ENCODE measurements at regions not wholly inside any gene's neighbourhood (a gene's known extent, or its start where the extent isn't known, plus 50 kb on each side); places are given as distances from the start of the nearest gene placed in this dataset.
"Not testable (repeated sequence)": the region's sequence is repeated elsewhere in the genome, so short reads cannot be mapped to it uniquely, and the experiment has no call there.

DNA sequence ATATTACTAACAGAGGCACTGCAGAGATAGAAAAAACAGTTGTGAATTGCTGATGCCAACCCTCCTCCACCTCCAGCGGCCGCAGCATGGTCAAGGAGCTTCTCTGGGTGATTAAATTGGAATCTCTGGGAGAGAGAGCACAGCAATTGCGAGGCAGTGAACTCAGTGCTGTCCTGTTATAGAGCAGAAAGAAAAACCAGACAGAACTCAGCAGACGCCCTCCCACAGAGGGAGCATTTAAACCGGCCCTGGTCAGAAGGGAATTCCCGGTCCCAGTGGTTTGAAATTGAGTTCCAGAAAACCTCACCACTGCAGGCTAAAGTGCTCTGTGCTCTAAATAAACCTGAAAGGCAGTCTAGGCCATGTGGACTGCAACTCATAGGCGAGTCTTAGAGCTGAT is 175.4 kb downstream of the SQOR start:
- no peak for DNase-seq (ENCODE audit: low read depth)

DNA sequence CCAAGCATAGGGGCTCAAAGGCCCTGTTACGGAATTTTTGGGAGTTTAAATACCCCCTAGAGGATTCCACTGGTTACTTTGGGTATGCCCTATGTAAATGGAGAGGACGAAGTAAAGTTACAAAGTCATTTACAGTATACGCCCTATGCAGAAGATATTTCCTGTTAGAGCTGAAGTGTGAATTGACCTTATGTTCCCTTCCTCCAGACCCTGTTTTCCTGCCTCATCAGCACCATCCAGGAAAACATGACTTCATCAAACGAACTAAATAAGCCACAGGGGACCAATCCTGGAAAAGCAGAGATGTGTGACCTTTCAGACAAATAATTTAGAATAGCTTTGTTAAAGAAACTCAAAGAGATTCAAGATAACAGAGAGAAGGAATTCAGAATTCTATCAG is 177.4 kb downstream of the SQOR start:
- no peak for DNase-seq (ENCODE audit: low read depth)

DNA sequence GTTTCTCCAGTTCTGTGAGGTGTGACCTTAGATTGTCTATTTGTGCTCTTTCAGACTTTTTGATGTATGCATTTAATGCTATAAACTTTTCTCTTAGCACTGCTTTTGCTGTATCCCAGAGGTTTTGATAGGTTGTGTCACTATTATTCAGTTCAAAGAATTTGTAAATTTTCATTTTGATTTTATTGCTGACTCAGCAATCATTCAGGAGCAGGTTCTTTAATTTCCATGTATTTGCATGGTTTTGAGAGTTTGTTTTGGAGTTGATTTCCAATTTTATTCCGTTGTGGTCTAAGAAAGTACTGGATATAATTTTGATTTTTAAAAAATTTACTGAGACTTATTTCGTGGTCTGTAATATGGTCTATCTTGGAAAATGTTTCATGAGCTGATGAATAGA is 182.7 kb downstream of the SQOR start:
- DNase-seq (ENCODE audit: low read depth), result not testable (repeated sequence)

DNA sequence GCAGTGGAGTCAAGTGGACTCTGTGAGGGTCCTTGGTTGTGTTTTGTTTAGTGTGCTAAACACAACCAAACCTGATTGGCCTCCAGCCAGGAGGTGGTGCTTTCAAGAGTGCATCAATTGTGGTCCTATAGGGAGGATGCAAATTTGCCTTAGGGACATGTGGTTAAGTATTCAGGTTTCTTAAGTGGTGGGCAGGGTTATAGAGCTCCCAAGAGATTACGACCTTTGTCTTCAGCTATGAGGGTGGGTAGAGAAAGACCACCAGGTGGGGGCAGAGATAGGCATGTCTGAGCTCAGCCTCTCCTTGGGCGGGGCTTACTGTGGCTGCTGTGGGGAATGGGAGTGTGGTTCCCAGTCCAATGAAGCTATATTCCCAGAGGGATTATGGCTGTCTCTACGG is 186.6 kb downstream of the SQOR start:
- DNase-seq (ENCODE audit: low read depth), result no peak

DNA sequence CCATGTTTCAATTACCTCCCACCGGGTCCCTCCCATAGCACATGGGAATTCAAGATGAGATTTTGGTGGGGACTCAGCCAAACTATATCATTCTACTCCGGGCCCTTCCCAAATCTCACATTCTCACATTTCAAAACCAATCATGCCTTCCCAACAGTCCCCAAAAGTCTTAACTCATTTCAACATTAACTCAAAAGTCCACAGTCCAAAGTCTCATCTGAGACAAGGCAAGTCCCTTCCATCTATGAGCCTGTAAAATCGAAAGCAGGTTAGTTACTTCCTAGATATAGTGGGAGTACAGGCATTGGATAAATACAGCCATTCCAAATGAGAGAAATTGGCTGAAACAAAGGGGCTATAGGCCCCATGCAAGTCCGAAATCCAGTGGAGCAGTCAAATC is 188.1 kb downstream of the SQOR start:
- DNase-seq (ENCODE audit: low read depth), result not testable (repeated sequence)

DNA sequence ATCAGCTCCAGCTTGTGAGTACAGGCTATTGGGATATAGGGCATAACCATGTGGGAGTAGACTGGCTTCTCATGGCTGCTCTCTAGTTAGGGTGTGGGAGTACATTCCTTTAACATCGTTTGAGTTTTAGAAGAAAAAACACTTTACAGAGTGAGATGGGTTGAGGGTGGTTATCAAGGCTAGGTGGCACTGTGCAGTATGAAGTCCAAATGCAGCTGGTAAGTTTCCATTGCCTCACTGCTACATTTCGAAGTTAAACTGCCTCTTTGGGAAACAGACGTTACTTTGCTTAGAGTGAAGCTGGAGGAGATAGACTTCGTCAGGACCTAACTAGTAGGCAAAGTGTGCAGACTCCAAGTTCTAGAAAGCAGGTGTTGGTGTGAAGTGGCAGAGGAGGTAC is 192.4 kb downstream of the SQOR start:
- DNase-seq (ENCODE audit: low read depth), result no peak

DNA sequence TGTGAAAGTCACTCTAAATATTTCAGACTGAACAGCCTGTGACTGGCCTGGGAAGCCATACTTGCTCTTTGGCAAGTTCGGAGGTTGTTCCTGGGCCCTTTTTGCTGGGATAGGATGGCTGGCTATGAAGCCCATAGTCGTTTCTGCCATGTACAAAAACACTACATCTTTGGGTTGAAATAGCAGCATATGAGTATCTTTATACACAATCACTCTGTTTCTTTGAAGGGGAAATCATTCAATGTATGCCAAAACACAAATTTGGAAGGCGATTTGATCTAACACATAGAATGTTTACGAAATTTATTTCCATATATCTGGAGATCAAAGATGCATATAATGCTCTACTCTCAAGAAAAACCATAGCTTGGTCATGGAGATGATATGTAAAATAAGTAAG is 192.9 kb downstream of the SQOR start:
- no peak for DNase-seq (ENCODE audit: low read depth)

DNA sequence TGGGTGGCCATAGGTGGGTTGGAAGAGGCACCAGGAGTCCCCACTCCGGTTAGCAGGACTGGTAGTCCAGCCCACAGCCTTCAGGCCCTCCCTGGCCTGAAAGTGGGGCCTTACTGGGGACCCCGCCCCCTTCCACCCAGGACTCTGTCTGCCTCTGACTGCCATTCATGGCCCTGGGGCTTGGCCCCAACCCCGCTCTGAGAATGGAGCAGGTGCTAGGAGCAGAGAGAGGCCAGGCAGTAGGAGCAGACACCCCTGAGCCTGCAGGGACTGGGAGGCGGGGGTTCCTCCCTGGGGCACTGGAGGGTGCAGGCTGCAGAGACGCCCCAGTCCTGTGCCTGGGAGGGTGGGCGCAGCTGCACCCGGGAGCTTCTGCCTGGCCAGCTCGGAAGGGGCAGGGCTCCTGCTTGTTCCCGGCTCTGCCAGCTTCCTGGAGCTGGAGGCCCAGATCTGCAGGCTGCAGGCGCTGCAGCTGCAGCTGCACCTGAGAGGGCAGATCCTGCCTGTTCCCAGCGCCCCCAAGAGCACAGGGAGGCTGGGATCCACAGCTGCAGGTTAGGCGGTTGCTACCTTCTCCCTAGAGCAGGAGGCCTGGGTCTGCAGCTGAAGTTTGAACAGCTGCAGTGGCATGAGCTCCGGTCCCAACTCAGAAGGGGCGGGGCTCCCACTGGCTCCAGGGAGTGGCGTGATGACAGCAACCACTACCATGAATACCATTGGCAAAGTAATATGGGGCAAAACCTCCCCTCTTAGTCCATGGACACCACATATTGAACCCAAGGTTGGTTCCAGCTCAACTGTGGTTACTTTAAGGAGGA is 194.7 kb downstream of the SQOR start:
- DNase-seq (ENCODE audit: low read depth), result no peak

DNA sequence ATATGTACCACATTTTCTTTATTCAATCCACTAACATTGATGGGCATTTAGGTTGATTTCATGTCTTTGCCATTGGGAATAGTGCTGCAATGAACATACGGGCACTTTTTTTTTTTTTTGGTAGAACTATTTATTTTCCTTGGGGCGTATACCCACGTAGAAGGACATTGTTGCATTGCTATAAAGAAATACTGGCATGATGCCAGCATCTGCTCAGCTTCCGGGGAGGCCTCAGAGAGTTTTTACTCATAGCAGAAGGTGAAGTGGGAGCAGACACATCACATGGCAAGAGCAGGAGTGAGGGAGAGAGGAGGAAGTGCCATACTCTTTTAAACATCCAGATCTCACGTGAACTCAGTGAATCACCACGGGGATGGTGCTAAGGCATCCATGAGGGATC is 197.0 kb downstream of the SQOR start:
- DNase-seq (ENCODE audit: low read depth), result no peak

DNA sequence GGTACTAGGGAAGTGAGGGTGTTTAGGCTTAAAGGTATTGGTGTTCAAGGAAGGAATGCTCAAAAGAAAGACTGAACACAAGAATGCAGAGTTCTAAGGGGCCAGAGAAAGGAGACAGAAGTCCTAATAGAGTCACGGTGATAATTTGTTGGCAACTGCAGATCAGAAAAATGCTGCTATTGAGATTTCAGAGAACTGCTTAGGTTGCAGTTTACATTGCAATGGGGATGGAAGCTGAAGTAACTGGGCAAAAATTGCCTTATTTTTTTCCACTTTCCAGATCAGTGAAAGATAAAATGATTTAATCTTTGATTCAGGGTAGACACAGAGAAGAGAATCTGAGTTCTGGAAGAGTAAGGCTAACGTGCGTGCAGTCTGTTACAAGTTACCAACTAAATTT is 199.8 kb downstream of the SQOR start:
- no peak for DNase-seq (ENCODE audit: low read depth)

DNA sequence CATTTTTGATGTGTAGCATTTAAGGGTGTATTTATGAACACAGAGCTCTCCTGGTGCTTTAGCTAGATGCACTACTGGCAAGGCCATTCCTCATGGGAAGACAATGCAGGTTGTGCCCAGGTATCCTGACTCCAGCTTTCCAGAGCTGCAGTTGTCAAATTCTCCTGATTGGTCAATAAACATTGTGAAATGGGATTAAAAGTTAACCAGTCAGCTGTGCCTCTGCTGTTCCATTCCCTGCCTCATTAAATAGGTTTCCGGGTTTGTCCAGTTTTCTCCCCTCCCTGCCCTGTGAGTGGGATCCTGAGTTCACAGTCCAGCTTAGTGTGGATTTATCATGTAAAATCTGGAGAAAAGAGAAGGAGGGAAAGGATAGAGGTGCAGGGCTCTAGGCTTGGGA is 207.3 kb downstream of the SQOR start:
- DNase-seq (ENCODE audit: low read depth), result no peak

DNA sequence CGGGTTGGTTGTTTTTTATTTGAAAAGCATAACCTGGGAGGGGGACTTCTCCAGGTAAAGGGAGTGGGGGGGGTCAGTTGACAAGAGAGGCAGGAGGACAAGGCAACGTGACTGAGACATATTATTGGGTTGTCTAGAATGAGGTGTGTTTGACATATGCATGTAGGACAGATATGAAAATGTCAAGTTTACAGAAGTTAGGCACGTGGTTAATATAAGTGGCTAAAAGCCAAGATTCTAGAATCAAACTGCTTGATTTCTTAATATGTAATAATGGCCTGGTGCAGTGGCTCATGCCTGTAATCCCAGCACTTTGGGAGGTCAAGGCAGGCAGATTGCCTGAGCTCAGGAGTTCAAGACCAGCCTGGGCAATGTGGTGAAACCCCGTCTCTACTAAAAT is 212.8 kb downstream of the SQOR start:
- no peak for DNase-seq (ENCODE audit: low read depth)

DNA sequence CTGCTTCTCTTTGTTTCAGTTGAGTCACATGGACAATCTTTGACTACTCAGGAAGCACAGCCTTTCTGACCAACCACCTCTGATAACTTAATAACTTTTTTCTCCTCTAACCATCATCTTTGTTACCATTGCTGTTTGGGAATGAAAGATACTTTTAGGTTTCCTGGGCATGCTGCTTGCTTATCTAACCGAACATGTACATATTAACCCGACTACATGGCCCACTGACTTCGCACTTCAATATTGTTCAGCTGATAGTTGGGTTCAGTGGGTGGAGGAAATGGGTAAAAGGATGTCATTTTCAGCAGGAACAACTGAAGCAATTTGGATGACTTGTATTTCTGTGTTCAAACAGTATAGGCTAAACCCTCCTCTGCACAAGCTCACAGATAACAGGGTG is 214.3 kb downstream of the SQOR start:
- DNase-seq (ENCODE audit: low read depth), result no peak

DNA sequence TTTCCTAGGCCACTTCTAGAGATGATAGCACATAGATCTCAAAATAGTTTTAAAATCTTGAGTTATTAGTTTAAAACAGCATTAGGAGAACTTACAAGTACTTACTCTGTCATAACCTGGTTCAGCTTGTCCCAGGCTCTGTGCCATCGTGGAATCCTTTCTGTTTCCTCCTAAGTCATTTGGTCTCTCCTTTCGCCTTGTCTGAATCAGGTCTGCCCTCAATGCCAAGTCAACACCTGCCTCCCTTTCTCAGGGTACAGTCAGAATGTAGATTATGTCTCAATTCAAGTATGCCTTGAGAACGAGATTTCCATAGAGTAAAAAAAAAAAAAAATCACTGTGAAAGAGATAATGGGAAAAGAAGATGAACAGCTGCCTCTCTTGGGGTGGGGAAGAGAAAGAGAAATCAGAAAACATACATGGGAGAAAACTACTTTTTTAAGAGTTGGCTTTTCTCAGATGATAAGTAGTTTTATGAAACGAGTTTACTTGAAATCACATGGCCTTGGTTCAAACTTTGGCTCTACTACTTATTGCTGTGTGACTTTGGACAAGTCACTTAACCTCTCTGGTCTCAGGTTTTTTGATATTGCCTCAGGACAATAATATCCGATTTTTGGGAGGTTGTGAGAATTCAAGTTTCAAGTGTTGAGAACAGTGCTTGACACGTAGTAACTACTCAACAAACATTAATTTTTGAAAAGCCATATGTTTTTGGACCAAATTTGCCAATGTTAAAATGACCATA is 219.8 kb downstream of the SQOR start:
- no peak for DNase-seq (ENCODE audit: low read depth)

DNA sequence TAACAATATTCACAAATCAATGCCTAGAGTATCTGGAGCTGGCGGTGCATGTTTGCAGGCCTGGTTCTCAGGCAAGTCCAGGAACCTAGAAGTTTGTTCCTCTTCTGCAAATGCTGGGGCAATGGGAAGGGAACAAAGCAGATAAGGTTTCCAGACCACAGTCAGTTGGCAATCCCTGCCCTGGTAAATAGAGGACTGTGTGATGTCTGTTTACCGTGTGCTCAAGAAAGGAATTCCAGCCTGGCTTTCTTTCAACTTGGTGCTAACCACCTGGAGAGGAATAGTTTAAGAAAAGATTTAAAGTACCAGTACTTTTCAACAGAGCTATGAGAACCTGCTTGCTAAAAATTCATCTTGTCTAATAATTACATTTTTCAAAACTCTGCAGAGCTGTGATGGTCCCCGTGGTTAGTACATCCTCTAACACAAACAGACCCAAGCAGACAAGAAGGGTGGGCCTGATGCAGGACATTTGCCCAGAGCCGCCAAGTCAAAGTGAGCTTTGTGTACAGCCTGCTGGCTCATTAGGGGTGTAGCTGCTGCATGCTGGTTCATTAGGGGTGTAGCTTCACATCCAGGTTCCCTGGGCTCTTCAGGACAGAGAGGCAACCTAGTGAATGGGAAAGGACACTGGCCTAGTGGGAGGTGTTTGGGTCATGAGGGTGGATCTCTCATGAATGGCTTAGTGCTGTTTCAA is 220.5 kb downstream of the SQOR start:
- DNase-seq (ENCODE audit: low read depth), result no peak

DNA sequence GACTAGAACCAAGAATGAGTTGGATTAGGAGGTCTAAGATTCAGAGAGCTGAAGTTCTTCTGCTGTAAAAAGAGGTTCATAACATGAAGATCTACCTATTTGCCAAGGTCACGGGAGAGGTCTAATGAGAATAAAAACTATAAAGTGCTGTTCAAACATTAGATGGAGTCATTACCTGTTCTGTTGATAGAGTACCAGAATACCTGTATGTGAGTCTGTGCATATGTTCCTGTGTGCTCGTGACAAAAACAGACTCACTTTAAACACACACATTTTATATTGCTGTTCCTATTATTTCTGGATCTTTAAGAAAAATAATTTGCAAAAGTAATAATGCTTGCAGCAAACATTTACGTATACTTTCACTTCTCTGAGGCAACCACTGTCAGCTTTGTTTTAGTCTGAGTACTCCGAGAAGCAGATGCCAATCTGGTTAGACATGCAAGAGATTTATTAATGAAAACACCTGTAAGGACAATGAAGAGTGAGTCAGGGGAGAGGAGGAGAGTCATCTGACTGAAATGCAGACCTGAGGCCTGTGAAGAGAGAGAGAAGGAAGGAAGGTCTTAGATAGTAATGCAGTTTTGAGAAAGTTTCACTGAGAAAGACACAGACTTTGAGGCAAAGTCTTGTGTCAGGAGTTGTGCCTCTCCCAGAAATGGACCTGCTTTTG is 221.2 kb downstream of the SQOR start:
- no peak for DNase-seq (ENCODE audit: low read depth)

DNA sequence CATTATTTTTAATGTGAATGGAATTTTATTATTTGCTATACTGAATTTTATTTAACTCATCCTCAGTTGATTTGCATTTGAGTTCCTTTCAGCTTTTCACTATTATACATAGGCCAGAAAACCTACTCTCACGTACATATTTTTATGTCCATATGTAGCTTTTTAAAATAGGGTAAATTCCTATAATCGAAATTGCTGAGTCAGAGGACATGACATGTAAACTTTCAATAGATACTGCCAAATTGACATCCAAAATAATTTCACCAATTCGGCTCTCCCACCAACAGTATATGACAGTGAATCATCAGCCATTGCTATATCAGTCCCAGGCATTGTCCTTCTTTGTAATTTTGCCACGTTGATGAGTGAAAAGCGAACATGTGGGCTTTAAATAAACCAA is 222.5 kb downstream of the SQOR start:
- DNase-seq (ENCODE audit: low read depth), result no peak

DNA sequence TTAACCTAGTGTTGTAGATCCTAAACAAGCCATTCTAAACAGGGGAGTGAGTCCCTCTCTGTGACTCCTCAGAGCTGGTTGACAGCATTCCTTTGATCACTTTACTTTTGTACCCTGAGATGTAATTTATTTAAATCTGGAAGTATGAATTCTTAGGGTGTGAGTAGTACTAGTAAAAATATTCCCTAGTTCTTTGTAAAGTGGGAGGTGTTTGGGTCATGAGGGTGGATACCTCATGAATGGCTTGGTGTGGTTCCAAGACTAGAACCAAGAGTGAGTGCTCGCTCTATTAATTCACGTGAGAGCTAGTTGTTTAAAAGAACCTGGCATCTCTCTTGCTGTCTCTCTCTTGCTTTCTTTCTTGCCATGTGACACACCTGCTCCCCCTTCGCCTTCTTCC is 223.7 kb downstream of the SQOR start:
- DNase-seq (ENCODE audit: low read depth), result no peak

DNA sequence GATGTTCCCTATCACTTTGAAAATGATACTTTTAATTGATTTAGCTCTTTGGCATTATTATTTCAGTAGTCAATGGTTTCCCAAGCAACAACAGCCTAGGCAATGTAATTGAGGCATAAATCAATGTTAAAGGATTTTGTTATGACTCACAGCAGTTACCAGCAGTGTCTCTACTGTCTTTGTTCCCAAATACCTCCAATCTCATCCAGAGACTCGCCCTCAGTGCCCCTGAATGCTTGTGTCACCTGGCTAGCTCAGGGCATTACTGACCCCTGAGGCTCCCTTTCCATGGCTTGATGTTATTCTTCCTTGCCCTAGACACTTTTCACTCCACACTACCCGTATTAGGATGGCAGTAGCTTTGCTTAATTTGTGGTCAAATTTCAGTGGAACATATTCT is 227.2 kb downstream of the SQOR start:
- DNase-seq (ENCODE audit: low read depth), result no peak

DNA sequence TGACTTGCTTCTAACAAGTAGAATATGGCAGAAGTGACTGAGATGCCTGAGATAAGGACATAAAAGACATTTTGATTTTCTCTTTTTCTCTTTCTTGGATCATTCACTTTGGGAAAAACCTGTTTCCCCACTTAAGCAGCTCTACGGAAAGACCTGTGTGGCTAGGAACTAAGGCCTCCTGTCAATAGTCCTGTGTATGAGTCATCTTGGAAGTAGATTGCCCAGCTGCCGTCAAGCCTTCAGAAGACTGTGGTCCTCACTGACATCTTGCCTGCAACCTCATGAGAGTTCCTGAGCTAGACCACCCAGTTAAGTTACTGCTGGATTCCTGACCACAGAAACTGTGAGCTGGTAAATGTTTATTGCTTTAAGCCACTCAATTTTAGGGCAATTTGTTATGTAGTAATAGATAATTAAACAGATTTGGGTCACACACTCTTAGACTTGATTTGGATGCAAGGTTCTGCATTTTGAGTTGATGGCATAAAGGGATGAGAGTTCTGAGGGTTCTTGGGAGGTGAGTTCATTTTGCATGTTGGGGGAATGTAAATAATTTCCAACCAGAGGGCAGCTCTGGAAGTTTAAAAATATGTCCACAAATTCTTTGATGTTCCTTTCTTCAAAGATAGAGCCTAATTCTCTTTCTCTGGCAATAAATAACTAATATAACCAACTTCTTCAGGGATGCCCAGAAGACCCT is 229.2 kb downstream of the SQOR start:
- no peak for DNase-seq (ENCODE audit: low read depth)

DNA sequence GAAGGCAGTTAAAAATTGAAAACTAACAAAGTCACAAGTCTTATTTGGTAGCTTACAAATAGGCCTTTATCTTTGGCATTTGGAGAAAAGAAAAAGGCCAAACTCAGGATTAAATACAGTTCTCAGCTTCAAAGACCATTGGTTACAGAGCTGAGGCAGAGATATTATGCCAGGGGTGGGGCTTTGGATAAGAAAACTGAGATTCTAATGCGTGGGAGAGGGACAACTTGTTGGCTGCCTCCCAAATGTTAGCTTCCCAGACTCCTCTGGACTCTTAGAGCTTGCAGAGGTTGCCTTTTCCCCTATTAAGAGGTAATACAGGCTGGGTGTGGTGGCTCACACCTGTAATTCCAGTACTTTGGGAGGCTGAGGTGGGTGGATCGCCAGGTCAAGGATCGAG is 231.8 kb downstream of the SQOR start:
- DNase-seq (ENCODE audit: low read depth), result no peak

DNA sequence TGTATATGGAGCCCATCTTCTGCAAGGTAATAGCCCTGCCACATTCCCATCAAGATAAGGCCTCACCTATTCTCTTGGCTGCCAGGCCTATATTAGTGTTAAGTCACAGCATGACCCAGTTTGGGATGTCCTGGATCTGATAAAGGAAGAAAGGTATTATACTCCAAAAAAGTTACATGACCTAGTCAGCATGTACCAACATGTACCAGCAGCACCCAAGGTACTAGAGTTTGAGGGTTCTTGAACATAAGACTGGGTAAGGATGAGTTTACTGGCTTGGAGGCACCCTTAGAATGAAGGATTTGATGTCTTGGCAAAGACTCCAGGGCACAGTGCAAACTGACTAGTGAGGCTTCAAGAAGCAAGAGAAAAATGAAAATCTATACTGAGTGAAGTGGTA is 232.5 kb downstream of the SQOR start:
- no peak for DNase-seq (ENCODE audit: low read depth)
